GM08714 (cell line): ENCODE measurements at regions not wholly inside any gene's neighbourhood (a gene's known extent, or its start where the extent isn't known, plus 50 kb on each side); places are given as distances from the start of the nearest gene placed in this dataset.
"Not testable (repeated sequence)": the region's sequence is repeated elsewhere in the genome, so short reads cannot be mapped to it uniquely, and the experiment has no call there.

Experiments used
- H3K4me3 ChIP-seq: fragments of 200-500 bp; sonication (Bioruptor generic); 2 replicates; pipeline ENCODE4 v1.5.1; 2014; ENCODE audit warnings: mild to moderate bottlenecking, low read length, inconsistent platforms
- ZNF274 ChIP-seq: IDR thresholded peaks from 2 replicates; pipeline ENCODE4 v1.6.1; 2012; ENCODE audit warnings: mild to moderate bottlenecking, low read depth, low read length

- no peak overlapping the region for H3K4me3 ChIP-seq
- no peak for TF ChIP-seq ZNF274
These were observed 666.4 kb downstream of the CD109 start for GRCh38 chr6:74362391-74362790.

GRCh38 chr6:74357321-74357720 lies 661.3 kb downstream of the CD109 start:
- TF ChIP-seq ZNF274: no peak
- H3K4me3 ChIP-seq: no peak overlapping the region

- H3K4me3 ChIP-seq: no peak overlapping the region
- no peak for TF ChIP-seq ZNF274
These were observed 660.4 kb downstream of the CD109 start for GRCh38 chr6:74356391-74356790.

GRCh38 chr6:74346936-74347535 lies 651.0 kb downstream of the CD109 start:
- no peak overlapping the region for H3K4me3 ChIP-seq
- no peak for TF ChIP-seq ZNF274

- TF ChIP-seq ZNF274: no peak
- H3K4me3 ChIP-seq: no peak overlapping the region
These were observed 647.8 kb downstream of the CD109 start for GRCh38 chr6:74343804-74344203.

- H3K4me3 ChIP-seq: not testable (repeated sequence)
These were observed 647.3 kb downstream of the CD109 start for GRCh38 chr6:74343321-74343720.

GRCh38 chr6:74334722-74335121 lies 638.7 kb downstream of the CD109 start:
- H3K4me3 ChIP-seq: no peak overlapping the region
- TF ChIP-seq ZNF274: no peak

- TF ChIP-seq ZNF274: no peak
These were observed 637.4 kb downstream of the CD109 start for GRCh38 chr6:74333406-74333805.

GRCh38 chr6:74320715-74321114 lies 624.7 kb downstream of the CD109 start:
- H3K4me3 ChIP-seq: no peak overlapping the region
- TF ChIP-seq ZNF274: no peak

More at GRCh38 chr6:74333406-74333805, 637.4 kb downstream of the CD109 start:
- no peak overlapping the region for H3K4me3 ChIP-seq

- no peak for TF ChIP-seq ZNF274
- no peak overlapping the region for H3K4me3 ChIP-seq
These were observed 624.1 kb downstream of the CD109 start for GRCh38 chr6:74320074-74320473.

- TF ChIP-seq ZNF274: no peak
These were observed 623.3 kb downstream of the CD109 start for GRCh38 chr6:74319292-74319691.

GRCh38 chr6:74318738-74319137 lies 622.7 kb downstream of the CD109 start:
- no peak for TF ChIP-seq ZNF274
- no peak overlapping the region for H3K4me3 ChIP-seq

More at GRCh38 chr6:74319292-74319691, 623.3 kb downstream of the CD109 start:
- no peak overlapping the region for H3K4me3 ChIP-seq

GRCh38 chr6:74312081-74312480 lies 616.1 kb downstream of the CD109 start:
- TF ChIP-seq ZNF274: no peak
- H3K4me3 ChIP-seq: no peak overlapping the region

- no peak for TF ChIP-seq ZNF274
- no peak overlapping the region for H3K4me3 ChIP-seq
These were observed 615.4 kb downstream of the CD109 start for GRCh38 chr6:74311431-74311830.

GRCh38 chr6:74289884-74290283 lies 593.9 kb downstream of the CD109 start:
- no peak overlapping the region for H3K4me3 ChIP-seq
- no peak for TF ChIP-seq ZNF274

- no peak for TF ChIP-seq ZNF274
- no peak overlapping the region for H3K4me3 ChIP-seq
These were observed 591.9 kb downstream of the CD109 start for GRCh38 chr6:74287932-74288331.
